ENCODE measurements at regions not wholly inside any gene's neighbourhood (a gene's known extent, or its start where the extent isn't known, plus 50 kb on each side); places are given as distances from the start of the nearest gene placed in this dataset.

DNA sequence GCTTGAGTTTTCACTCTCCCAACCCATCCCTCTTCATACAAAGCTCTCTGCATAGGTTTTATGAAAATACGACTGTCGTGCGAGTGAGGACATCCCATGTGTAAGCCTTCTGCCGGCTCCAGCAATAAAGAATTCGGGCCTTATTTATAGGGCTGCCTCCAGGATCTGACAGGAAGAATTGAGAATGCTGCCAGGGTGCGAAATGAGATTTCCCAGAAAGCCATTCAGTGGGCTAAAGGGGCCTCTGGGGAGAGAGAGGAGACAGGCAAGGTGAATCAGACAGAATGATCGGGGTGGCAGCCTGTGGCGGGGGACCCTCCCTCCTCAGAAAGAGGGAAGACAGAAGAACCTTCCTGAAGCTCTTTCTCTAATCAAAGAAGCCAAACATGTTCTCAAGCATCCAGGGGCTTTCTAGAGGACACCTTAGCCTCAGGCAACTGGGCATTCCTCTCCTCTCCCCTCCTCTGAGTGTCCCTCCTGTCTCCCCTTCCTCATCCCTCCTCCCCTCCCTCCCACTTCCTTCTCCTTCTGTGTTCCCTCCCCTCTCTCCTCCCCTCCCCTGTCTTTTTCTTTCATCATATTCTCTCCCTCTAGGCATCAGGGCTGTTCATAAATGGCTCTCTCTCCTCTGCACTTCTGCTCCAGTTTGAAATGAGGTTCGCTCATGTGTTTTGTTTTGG is 410.9 kb downstream of the TYW1 start:
- TF ChIP-seq, protein P1, sequence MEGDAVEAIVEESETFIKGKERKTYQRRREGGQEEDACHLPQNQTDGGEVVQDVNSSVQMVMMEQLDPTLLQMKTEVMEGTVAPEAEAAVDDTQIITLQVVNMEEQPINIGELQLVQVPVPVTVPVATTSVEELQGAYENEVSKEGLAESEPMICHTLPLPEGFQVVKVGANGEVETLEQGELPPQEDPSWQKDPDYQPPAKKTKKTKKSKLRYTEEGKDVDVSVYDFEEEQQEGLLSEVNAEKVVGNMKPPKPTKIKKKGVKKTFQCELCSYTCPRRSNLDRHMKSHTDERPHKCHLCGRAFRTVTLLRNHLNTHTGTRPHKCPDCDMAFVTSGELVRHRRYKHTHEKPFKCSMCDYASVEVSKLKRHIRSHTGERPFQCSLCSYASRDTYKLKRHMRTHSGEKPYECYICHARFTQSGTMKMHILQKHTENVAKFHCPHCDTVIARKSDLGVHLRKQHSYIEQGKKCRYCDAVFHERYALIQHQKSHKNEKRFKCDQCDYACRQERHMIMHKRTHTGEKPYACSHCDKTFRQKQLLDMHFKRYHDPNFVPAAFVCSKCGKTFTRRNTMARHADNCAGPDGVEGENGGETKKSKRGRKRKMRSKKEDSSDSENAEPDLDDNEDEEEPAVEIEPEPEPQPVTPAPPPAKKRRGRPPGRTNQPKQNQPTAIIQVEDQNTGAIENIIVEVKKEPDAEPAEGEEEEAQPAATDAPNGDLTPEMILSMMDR (IDR thresholded peaks at IDR 0.05): no peak

DNA sequence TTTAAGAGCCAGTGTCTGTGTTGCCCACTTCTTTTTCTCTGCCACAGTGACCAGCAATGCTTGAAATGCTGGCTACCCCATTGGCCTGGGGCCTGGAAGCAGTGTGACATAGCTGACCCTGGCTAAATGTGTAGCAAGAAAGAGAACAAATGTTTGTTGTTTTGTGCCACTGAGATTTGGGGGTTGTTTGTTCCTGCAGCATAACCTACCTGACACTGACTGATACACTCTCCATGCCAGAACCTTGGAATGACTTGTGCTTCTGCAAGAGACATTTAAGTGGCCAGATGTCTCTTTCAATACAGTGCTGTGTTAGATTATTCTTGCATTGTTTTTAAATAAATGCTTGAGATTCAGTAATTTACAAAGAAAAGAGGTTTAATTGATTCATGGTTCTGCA is 411.5 kb downstream of the TYW1 start:
- TF ChIP-seq, protein P1 (IDR thresholded peaks at IDR 0.05): no peak

DNA sequence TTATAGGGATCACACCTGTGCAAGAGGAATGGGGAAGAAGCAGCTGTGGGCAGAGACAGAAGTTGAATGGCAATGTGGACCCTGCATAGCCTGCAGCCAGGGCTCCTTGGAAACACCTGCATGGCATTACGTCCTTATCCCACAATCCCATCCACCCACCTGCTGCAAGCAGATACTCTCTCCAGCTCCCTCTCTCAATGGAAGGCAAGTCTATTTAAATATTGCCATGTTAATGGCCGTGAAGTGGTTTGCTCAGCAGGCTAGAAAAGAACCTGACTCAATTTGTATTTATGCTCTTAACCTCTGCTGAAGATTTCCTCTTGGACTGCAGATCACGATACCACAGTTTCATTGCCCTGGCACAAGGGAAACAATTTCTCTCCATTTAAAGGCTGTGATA is 417.0 kb downstream of the TYW1 start:
- TF ChIP-seq, protein P1 (IDR thresholded peaks at IDR 0.05): no peak

DNA sequence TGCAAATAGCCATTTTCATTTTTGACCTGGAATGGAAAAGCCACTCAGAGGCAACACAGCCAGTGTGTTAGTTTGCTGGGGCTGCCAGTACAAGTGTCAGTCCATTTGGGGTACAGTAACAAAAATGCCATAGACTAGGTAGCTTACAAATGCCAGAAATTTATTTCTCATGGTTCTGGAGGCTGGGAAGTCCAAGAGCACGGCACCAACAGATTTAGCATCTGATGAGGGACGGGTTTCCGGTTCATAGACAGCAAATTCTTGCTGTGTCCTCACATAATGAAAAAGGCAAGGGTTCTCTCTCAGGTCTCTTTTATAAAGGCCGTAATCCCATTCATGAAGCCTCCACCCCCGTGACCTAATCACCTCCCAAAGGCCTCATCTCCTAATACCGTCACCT is 418.2 kb downstream of the TYW1 start:
- TF ChIP-seq, protein P1 (IDR thresholded peaks at IDR 0.05): no peak

DNA sequence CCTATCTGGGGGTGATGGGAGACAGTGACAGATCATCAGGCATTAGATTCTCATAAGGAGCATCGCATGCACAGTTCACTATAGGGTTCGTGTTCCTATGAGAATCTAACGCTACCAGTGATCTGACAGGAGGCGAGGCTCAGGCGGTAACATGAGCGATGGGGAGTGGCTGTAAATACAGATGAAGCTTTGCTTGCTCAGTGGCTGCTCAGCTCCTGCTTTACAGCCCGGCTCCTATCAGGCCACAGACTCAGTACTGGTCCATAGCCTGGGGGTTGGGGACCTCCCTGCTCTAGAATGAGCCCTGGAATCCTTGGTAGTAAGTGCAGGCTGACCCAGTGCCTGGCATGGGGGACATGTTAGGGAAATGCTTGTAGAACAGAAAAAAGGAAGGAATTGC is 426.0 kb downstream of the TYW1 start:
- TF ChIP-seq, protein P1 (IDR thresholded peaks at IDR 0.05): no peak

DNA sequence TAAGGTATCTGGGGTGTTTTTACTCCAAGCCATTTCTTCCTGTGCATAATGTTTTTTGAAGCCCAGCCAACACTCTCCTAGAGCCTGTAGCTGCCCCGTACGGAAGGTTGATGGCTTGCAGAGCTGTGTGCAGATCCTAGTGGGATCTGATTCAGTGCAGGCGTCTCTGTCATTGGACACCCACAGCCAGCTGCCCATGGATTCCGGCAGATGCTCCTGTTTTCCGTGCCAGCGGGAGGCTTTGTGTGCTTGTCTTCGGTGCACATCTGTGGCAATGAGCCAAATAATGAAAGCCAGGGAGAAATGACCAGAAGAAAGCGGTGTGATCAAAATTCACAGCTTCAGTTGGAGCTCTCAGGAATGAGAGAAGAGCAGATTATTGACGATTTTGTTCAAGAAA is 426.4 kb downstream of the TYW1 start:
- TF ChIP-seq, protein P1 (IDR thresholded peaks at IDR 0.05): no peak

DNA sequence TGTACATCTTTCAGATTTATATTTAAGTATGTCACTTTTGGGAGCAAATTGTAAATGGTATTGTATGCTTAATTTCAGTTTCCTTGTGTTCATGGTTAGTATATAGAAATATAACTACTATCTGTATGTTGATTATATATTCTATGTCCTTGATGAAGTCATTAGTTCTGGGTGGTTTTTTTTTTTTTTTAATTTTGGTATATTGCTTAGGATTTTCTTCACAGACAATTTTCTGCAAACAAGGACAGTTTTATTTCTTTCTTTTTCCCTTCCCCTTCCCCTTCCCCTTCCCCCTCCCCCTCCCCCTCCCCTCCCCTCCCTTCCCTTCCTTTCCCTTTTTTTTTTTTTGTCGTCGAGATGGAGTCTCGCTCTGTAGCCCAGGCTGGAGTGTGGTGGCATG is 430.0 kb downstream of the TYW1 start:
- TF ChIP-seq, protein P1 (IDR thresholded peaks at IDR 0.05): no peak

DNA sequence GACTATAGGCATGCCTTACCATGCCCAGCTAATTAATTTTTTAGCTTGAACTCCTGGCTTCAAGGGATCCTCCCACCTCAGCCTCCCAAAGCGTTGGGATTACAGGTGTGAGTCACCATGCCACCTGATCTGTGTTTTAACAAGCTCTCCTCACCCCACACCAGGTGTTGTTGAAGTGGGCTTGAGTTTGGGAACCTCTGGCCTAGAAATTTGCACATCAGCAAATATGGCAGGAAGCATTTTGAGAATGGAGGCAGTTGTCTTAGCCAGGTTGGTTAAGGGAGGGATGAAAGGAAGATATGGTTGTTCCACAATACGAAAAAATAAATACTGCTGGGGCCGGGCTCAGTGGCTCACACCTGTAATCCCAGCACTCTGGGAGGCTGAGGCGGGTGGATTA is 433.1 kb downstream of the TYW1 start:
- TF ChIP-seq, protein P1 (IDR thresholded peaks at IDR 0.05): no peak
